ENCODE measurements at regions not wholly inside any gene's neighbourhood (a gene's known extent, or its start where the extent isn't known, plus 50 kb on each side); places are given as distances from the start of the nearest gene placed in this dataset.
"Not testable (repeated sequence)": the region's sequence is repeated elsewhere in the genome, so short reads cannot be mapped to it uniquely, and the experiment has no call there.

- FAIRE-seq (no peak), DNase-seq (ENCODE audit: low spot score) (no peak)
These were observed 102.5 kb downstream of the ADAMTS15 start for GRCh38 chr11:130550984-130551383.

GRCh38 chr11:130551388-130551787 is 102.9 kb downstream of the ADAMTS15 start:
- no peak for FAIRE-seq

GRCh38 chr11:130553306-130553705 is 104.9 kb downstream of the ADAMTS15 start:
- DNase-seq (ENCODE audit: low spot score): no peak
- no peak for FAIRE-seq

More at GRCh38 chr11:130551388-130551787, 102.9 kb downstream of the ADAMTS15 start:
- no peak for DNase-seq (ENCODE audit: low spot score)

DNA sequence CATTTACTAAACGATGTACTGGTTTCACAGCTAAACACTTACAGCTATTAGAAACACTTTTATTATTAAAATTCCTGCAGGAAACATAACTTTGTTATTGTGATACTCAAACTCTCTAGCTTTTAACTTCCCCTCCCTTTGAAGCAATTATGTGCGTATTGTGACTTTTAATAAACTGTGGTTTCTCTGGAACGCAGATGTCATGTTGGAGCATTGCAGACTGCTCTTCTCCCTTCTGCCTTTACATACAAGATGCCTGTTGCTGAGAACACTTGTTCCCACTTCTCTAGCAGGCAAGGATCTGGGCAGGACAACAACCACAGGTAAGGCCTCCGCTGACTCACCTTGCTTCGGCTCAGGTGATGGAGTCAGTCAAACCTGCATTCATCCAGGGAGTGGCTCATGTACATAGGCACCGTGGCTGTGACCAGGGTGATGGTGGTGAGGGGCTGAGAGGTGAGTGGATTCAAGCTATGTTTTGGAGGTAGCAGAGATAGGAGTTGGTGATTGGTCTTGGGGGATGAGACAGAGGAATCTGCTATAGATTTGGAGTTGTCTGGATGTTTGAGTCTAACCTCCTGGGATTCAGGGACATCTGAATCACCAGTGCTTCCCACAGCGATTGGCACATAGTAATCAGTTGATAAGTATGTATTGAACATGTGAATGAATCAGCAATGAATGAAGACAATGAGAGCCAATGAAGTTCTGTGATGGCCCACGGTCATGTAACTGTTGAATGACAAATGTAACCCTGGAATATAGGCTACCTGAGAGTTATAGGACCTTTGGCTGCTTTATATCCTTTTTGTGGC is 106.0 kb downstream of the ADAMTS15 start:
- DNase-seq (ENCODE audit: low spot score): no peak
- no peak for FAIRE-seq

- DNase-seq (ENCODE audit: low spot score) (no peak), FAIRE-seq (no peak)
These were observed 106.9 kb downstream of the ADAMTS15 start for GRCh38 chr11:130555251-130555841.

DNA sequence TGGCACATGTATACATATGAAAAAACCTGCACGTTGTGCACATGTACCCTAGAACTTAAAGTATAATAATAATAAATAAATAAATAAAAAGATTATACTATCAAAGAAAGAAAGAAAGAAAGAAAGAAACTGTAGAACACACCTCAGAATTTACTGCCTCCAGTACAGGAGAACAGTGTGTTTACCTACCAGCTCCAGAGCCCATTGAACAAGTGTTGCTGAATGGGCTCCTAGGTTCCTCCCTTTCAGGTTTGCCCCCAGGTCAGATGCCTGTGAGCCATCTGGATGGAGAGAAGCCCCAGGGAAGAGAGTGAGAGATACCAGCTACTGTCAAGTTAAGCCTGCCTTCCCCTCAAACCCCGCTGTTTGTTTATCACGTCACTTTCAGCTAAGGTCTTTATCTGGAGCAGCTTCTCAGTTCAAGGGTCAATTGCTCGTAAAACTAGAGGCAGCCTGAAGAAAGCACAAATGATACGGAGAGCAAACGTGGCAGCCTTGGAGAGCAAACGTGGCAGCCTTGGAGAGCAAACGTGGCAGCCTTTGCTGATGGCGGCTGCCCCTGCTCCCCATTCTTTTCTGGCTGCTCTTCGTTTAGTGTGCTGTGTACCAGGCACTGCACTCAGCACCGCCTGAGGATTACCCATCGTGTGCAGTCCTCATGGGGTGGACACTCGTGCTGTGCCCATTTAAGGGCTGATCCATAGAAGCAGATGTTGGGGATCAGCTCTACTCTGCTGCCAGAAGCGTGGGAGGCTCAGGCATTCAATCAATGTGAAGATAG is 111.7 kb downstream of the ADAMTS15 start:
- FAIRE-seq: no peak
- DNase-seq (ENCODE audit: low spot score): no peak

DNA sequence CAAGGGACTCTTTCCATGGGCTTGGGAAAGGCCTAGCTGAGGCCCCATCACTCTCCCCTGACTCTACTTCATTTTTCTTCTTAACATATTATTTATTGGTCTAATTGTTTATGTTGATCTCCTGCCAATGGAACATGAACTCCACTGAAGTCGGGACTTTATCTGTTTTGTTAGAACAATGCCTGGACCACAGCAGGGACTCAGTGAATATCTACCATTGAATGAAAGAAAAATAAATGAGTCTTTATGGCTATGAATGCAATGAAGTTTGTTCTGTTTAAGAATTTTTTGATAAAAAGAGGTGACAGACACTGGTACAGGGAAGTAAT is 112.3 kb downstream of the ADAMTS15 start:
- no peak for FAIRE-seq

GRCh38 chr11:130561441-130561881 is 113.0 kb downstream of the ADAMTS15 start:
- FAIRE-seq (no peak), DNase-seq (ENCODE audit: low spot score) (no peak)

More for the DNA sequence above, 112.3 kb downstream of the ADAMTS15 start:
- DNase-seq (ENCODE audit: low spot score): no peak

DNA sequence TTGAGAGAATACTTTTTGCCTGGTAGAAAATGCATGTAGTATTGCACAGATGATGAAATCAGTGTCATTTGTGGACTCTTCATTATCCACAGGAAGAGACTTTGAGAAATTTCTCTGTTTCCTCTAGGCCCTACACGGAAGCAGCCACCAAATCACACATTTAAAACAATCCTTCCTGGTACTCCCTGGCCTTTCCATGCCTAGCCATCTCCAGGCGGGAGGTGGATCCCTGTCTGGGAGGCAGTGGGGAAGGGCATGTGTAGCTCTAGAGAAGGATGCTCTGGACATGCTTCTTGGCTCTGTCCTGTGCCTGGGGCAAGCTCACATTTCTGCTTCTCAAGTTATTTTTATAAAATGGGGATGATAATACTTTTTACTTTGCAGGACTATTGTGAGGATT is 114.1 kb downstream of the ADAMTS15 start:
- FAIRE-seq (no peak), DNase-seq (ENCODE audit: low spot score) (no peak)

- not testable (repeated sequence) for DNase-seq (ENCODE audit: low spot score); FAIRE-seq
These were observed 117.9 kb downstream of the ADAMTS15 start for GRCh38 chr11:130566360-130566759.

- FAIRE-seq (no peak), DNase-seq (ENCODE audit: low spot score) (no peak)
These were observed 123.1 kb downstream of the ADAMTS15 start for GRCh38 chr11:130571519-130571918.

GRCh38 chr11:130571947-130572584 is 123.6 kb downstream of the ADAMTS15 start:
- DNase-seq (ENCODE audit: low spot score) (no peak), FAIRE-seq (no peak)

GRCh38 chr11:130573767-130574166 is 125.3 kb downstream of the ADAMTS15 start:
- DNase-seq (ENCODE audit: low spot score) (no peak), FAIRE-seq (no peak)

GRCh38 chr11:130574740-130575139 is 126.3 kb downstream of the ADAMTS15 start:
- no peak for FAIRE-seq

GRCh38 chr11:130576146-130576545 is 127.7 kb downstream of the ADAMTS15 start:
- DNase-seq (ENCODE audit: low spot score) (no peak), FAIRE-seq (no peak)

More at GRCh38 chr11:130574740-130575139, 126.3 kb downstream of the ADAMTS15 start:
- no peak for DNase-seq (ENCODE audit: low spot score)

DNA sequence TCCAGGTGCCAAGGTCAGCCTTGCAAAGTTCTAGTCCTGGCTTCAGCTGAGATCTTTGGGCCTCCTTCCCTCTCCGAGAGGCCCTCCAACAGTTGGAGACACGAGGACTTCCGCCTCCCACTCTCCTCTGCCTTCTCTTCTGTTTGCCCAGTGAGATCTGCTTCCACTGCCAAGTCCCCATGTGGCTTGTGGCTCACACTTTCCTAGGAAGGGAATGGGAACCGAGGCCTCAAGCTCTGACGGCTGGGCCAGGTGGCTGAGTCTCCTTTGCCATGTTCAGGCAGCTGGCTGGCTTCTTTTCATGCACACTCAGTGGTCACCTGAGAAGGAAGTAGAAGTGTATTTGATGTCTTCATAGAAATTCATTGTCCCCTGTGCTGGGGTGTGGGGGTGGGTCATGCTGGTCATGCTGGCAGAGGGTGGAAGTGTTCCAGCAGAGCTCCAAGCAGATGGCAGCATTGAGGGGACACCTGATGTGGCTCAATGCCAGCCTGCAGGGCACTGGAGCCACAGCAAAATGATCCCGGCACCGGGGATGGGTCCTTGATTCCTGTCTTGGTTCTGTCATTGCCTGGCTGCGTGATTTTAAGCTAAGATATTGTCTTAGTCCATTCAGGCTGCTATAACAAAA is 130.4 kb downstream of the ADAMTS15 start:
- DNase-seq (ENCODE audit: low spot score): no peak
- FAIRE-seq: no peak

DNA sequence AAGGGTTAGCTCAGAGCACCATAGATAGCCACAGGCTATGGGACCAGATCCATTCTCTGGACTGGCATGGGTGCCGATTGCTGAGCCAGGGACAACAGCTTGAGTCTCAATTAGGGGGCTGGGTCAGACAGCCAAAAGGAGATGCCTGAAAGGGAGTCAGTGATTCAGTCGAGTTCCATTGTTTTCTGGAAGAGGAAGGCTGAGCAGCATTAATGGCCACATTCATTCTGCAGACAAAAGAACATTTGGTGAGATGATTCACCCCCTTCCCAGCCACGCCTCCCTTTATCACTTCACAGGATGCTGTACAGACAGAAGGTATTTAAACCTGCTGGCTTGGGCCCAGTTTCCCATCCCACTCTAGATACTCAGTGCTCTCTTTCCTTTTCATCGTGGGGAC is 131.9 kb downstream of the ADAMTS15 start:
- FAIRE-seq (peak; percentile 81), DNase-seq (ENCODE audit: low spot score) (peak; percentile 75)

GRCh38 chr11:130580891-130581492 is 132.5 kb downstream of the ADAMTS15 start:
- no peak for FAIRE-seq

DNA sequence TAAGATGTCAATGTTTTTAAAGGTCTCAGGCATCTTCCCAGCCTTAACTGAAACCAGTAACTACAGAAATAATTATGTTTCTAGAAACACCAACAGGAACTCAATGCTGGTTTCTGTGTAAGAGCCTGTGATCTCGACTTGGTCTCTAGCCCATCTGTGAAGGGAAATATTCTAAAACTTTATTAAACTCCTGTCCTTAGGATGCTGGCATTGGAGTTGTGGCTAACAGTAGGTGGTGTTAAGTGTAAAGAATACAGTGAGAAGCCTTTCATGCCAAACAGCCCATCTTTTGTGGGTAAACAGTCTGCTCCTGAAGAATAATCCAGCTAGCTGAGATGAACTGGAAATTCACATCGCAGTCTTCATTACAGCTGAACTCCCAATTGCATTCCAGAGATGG is 133.2 kb downstream of the ADAMTS15 start:
- no peak for FAIRE-seq
- DNase-seq (ENCODE audit: low spot score): no peak

More at GRCh38 chr11:130580891-130581492, 132.5 kb downstream of the ADAMTS15 start:
- peak; percentile 14 for DNase-seq (ENCODE audit: low spot score)

DNA sequence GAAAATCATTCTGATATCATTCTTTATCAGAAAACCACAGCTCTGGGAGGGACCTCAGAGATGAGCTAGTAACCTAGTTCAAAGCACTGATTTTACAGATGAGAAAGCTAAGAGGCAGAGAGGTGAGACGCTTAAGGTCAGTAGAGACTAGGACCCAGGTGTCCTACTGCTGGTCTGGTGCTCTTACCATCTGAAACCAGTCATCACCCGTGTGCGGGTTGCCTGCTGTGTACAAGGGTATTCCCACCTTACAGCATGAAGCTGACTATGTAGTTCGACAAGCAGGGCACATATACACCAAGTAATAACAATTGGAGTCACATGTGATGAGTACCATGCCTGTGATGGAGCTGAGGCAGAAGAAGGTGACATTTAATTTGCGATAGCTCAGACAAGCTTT is 133.7 kb downstream of the ADAMTS15 start:
- DNase-seq (ENCODE audit: low spot score) (no peak), FAIRE-seq (no peak)

DNA sequence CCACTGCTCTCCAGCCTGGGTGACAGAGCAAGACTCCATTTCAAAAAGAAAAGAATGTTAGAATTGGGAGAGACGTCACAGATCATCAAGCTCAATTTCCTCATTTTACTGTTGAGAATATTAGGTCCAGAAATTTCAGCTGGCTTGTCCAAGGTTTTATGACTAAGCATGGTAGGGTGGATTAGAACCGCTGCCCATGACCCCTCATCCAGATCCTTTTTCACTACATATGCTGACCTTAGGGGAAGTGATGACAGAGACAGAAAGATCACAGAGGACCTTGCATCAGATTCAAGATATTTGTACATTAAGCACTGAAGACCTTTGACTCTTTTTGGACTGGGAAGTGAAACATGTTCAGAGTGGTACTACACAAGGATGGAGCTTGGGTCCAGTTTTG is 134.5 kb downstream of the ADAMTS15 start:
- FAIRE-seq (no peak), DNase-seq (ENCODE audit: low spot score) (no peak)
